HG02885 (cell line): ENCODE measurements at regions not wholly inside any gene's neighbourhood (a gene's known extent, or its start where the extent isn't known, plus 50 kb on each side); places are given as distances from the start of the nearest gene placed in this dataset.

Experiments used
- ATAC-seq: cut with Tn5 transposase; IDR thresholded peaks from one replicate; pipeline ENCODE4 v1.9.1; 2021; ENCODE audit warnings: mild to moderate bottlenecking; ENCODE audit not compliant: unreplicated experiment, poor library complexity

DNA sequence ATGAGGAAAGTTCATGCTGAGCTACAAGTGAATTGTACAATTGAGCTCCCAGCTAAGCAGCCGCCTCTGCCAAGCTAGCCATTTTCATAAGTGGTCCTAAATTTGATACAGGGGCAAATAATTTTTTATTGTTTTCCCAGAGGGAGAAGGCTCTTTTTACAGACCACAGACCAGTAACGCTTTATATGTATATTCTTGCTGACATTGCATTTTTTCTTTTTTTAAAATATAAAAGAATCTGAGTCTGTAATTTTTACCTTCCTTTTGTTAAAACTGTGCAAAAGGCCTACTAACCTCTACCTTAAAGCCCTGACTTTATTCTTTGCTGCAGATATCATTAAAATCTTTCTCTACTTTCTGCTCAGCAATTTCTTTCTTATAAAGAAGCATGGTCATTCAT is 501.2 kb upstream of the INTU start:
- ATAC-seq = no peak

DNA sequence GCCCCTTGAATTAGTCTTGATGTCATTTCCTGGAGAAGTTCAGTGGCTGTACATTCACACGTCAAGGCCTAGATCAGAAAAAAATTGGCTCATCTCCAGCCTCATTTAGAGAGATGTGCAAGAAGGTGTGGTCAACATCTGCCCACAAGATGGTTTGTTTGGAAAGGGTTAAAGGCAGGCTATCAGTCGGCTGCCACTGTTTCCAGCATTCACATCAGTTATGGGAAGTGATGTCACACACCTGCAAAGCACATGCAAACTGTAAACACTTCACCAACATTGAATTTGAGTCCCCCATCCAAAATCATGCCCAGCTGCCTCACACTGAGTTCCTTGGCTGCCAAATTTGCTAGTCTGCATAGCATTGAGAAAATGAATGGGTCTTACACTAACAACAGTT is 498.3 kb upstream of the INTU start:
- no peak for ATAC-seq

DNA sequence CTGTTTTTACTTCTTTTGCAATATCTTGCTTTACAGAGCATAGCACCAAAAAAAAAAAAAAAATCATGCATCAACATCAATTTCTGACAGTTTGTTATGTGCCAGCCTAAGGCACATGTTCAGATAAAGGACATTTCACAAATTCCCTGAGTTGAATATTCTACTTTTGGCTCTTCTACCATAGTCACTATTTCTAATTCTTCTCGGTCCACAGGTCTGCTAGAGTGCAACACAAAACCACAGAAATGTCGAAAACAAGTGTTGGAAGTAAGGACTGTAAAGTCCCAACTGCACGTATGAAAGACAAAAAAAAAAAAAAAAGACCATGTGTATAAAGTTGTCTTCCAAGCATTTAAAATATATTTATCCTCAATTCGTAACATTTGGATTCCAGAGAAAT is 494.2 kb upstream of the INTU start:
- ATAC-seq = no peak

DNA sequence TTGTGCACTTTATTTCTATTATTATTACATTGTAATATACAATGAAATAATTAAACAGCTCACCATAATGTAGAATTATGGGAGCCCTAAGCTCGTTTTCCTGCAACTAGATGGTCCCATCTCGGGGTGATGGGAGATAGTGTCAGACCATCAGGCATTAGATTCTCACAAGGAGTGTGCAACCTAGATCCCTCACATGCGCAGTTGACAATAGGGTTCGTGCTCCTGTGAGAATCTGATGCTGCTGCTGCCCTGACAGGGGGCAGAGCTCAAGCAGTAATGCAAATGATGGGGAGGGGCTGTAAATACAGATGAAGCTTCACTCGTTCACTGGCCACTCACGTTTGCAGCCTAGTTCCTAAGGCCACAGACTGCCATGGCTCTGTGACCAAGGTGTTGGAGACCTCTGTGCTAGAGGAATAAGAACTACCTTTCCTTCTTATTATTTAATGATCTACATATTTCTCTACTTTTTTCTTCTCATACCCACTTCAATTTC is 492.9 kb upstream of the INTU start:
- no peak for ATAC-seq

DNA sequence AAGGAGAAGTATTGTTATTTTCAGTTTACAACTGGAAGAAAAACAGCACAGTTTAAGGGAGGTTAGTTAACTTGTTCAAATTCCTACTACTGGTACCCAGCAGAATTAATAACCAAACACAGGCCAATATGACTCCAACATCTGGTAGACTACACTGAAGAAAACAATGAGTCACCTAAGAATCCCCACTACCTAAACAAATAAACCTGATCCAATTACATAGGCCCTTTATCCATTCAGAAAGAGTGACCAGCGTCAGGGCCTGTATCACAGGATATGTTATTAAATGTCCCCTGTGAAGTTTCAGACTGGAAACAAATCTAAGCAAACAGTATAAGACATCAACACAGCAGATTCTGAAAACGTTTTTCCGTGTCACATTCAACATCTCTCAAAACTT is 492.5 kb upstream of the INTU start:
- no peak for ATAC-seq

DNA sequence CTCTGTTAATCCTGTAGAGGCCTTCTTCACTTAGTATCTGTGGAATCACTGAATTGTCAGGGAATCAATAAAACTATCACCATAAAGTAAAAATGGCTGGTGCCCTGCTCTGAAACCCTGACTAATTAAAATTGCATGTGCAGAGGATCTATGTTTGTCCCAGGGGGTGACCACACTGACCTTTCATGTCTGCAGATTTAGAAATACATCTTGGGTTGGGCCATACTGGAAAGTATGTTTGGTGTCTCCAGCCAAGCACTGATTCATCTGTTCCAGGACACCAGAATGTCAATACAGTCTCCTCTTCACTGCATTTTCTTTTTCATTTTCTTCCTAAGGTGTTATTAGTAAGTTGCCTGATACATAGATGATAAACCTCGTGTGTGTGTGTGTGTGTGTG is 490.9 kb upstream of the INTU start:
- ATAC-seq = no peak

DNA sequence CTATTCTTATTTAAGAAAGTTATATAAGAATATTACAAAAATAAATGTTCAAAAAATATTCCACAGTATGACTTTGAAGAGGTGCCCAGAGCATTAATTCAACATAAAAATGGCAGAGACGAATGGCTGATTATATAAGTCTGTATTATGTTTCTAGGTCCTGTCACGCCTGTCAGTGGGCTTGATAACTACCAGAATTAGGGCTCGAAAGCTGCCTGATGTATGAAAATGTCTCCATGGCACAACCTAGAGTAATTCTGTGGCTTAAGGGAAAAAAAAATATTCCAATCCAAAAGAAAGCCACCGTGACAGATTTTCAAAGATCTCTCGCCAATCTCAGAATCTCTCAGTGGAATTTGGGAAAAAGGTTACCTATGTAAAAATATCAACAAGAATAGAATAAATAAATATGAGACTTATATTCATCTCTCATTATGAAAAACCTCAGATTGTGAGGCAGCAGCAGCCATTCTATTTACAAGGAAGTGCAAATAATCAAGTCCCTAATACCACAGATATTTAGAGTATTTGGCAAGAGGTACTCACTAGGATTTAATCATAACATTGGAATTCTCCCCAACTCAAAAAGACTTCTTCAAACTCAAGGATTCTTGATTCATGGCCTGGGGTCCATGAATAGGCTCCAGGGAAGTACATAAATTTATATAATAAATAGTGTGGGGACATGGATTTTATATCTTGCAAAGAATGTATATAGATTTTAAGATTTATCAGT is 489.1 kb upstream of the INTU start:
- ATAC-seq = no peak

DNA sequence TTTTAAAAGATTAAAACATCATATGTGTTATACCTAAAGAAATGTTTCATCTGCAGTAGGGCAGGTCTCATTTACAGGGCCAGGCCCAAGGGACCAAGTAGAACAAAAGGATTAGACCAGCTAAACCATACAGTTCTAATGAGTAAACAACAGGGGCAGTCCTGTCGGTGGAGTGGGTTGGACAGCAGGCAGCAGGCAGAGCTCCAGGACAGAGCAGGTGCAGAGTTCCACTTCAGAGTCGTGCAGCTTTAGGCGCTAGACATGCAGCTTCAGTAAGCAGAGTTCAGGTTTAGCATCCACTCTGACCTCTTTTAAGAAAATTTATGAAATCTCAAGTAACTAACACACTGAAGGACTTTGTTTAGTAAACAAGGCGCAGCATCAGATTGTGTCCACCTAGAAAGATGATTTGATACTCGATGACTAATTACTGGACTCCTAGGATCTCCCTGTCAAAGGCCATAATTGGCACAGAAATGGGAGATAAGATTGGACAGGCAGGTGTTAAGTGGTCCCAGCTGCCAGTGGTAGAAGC is 487.7 kb upstream of the INTU start:
- no peak for ATAC-seq

DNA sequence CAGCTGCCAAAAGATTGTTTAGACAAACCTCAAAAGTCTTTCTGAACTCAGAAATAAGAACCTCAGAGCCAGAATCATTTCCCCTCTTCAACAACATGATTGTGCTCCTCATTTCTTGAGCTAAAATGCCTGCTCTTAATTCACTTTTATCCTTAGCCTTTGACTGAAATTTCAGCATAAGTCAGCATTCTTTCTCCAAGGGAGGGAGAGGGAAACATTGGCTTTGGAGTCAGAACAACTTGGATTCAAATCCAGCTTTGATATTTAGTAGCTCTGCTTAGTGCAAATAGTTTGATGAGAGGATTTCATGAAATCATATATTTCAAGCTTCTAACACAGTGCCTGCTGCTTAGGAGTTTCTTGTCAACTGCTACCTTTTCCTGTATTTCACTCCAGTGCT is 484.6 kb upstream of the INTU start:
- no peak for ATAC-seq

DNA sequence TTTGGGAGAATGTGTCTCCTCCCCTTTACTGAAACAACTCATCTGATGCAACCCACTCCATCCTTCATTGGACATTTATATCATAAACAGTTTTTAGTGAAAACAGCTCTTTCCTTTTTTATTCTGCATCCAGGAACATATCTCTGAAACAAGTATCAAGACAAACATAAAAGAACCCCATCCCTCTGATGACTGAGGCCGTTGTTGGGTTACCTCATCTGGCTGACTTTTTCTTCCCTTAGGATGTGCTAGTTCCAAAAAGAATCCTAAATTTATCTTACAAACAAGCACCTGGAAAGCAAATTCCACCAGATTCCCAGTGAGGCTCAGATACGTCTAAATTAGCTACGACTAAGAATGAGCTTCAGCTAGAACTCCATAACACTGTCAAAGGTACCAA is 483.7 kb upstream of the INTU start:
- no peak for ATAC-seq

DNA sequence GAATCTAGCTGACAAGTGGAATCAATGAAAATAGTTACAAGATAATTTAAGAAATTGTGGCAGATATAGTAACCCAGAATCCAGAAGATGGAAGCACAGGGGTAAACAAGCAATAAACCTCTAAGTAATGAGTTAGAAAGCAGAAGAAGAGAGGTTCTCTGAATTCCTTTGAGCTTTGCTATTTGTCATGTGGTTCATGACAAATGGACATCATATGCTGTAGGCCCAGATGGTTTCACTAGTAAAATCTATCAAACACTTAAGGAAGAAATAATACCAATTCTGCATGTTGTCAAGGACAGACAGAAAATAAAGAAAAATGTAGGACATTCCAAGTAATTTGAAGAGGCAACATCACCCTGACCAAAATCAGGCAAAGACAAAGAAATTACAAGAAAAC is 480.8 kb upstream of the INTU start:
- no peak for ATAC-seq

DNA sequence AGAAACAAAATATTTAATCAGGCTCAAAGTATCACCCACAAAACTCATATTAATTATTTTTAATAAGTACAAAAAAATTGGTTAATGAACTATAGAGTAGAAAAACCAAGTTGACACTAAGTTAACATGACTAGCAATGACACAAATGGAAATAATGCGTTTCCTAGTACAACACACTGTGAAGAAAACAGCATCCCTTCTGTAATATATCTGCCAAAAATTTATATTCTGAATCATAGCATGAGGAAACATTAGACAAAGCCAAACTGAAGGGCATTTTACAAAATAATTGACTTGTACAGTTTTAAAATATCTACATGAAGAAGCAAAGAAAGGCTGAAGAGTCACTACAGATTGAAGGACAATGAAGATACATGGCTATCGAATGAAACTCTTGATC is 477.6 kb upstream of the INTU start:
- ATAC-seq = no peak

DNA sequence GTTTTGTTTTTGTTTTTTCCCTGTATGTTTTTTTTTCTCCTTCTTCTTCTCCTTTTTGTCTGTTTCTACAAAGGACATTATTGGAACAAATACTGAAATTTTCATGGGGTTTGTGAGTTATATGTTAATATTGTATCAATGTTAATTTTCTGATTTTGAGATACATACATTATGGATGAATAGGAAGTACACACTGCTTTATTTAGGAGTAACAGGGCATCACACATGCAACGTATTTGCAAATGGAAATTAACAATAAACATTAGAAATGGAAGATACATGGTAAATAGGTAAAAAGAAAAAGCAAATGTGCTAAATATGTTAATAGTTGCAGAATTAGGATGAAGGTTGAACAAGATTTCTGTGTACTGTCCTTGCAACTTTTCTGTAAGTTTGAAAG is 477.2 kb upstream of the INTU start:
- no peak for ATAC-seq

DNA sequence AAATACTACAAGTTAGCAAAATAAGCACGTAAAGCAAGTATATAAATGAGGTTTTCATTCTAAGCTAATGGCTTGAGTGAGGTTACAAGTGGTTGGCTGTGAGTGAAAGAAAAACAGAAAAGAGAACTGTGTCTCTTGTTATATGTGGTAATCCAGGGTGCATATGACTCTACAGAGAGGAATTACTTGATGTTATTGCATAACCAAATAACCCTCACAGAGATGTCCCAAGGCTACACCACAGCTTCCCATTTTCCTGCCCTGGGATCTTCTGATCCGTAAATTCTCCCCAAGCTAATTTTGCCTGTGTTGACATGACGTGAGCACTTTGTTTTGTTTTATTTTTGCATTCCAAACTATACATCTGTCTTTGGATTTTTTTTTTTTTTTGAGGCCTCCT is 470.0 kb upstream of the INTU start:
- no peak for ATAC-seq

DNA sequence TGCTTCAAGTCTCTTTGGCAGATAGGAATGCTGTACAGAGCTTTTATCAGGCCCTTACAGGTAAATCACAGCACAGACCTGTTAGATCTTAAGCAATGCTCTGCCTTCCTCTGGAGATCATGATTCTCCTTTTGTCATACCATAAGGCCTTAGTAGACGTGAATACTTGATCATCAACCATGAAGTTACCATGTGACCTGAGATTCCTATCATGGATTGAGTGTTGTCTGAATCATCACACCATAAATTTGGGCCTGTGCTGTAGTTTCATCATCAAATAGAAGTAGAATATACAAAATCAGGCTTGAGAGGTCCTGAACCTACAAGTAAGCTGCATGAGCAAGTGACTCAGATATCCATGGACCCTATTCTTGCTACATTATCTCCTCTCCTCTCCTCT is 466.8 kb upstream of the INTU start:
- no peak for ATAC-seq

DNA sequence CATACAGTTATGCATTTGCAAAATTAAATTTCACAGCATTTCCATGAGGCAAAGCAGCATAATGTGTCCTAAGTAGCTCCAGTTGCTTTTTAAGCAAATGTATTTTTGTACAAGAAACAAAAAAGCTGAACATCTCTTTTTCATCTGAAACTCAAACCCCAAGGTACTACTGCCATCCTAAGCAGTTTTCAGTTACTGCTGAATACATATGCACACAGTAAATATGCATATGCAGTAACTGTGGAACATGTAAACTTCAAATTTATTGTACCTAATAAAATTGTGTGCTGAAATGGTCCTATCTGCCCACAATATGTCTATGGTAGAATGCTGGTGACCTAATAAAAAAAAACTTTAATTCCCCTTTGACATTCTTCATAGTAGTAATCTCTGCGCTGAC is 458.6 kb upstream of the INTU start:
- ATAC-seq = no peak

DNA sequence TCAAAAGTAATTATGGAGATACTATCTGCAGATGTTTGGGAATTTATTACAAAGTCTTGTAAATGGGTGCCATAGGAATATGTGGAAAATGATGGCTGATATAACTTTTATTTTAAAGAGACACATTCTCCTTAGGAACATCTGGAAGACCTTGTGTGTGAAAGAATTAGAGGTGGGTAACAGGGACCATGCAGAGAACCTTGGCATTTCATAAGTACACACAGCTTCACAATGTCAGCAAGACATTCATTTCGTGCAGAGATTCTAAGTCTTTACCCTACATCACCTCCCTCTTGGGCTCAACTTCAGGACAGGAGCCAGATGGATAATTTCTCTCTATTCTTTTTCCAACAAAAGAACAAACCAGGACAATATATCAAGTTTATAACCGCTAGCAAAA is 458.1 kb upstream of the INTU start:
- ATAC-seq = no peak

DNA sequence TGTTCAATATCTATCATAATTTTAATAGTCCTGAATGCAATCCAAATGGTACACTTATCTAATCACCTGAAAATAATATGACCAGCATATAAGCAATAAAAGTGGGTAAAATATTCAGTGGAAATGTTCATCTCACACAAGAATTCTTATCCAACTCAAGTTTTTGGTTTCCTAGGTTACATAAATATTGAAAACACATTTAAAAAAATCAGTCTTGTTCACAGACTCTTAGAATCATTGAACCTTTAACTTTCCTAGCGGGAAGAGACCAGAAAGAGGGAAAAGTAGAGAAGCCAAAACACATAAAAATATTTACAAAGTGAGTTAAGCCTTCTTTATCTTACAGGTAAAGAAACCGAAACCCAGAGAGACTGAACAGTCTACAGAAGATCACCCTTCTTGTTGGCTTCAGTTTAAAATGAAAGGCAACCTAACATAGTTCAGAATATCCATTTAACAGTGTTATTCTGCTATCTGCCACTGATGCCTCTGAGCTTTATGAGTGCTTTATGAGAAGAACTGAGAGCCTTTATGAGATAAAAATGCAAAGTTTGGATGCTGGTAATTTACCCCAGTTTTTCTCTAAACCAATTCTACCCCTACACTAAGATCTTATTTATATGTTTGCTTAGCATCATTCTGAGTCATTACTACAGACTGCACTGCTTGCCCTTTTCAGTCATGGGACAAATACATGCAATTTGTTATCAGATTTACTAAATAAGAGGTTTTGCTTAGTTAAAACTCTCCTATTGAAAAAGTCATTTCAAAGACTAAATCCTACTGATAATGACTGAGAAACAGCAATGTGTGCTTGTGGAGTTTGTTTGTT is 453.3 kb upstream of the INTU start:
- no peak for ATAC-seq

DNA sequence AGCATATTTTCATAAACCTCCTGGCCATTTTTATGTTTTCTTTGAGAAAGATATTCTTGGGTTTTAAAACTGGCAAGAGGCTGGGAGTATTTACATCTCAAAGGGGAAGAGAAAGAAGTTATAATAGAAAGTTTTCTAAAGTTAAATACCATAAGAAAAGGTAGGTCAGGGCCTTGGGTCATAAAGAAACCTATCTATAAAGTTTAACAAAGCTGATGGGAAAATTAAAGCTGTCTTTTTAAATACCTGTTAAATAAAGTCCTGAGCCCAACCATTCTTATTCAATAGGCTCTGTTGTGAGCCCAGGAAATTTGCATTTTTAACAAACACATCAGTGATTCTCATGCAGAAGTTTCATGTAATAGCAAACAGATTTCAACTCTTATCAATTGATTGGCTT is 451.8 kb upstream of the INTU start:
- ATAC-seq = no peak

DNA sequence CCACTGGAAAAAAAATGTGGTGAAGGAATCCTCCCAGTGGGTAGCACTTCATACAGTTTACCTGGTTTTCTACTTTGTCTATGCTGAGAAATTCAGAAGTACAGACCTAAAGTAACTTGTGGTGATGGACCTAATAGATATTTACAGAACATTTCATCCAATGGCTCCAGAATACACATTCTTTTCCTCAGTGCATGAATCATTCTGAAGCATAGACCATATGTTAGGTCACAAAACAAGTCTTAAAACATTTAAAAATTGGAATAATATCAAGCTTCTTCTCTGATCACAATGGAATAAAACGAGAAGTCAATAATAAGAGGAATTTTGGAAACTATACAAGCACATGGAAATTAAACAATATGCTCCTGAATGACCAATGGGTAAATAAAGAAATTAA is 450.1 kb upstream of the INTU start:
- ATAC-seq = no peak

DNA sequence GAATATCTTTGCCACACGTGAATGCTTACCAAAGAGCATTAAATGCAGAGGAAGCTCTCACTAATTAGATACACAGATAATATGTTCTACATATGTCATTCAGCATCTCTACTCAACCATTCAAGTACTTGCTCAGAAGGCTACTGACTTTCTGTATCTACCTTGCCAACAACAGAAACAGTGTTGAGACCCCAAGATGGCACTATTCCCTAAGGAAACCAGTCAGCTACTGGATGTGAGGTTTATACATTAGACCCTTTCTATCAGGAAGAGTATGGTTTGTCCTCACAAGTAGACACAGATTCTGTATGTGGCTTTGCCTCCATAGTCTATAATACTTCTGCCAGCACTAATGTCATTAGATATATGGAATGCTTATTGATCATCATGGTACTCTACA is 443.9 kb upstream of the INTU start:
- no peak for ATAC-seq

DNA sequence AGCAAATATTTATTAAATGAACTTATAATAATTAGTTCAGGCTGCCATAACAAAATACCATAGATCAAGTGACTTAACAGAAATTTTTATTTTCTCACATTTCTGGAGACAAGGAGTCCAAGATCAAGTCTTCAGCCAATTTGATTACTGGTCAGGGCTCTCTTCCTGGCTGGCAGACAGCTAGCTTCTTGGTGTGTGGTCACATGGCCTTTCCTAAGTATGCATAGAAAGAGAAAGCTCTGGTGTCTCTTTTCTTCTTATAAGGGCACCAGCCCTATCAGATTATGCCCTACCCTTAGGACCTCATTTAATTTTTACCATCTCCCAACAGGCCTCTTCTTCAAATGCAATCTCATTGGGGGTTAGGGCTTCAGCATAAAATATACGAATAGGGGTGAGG is 438.5 kb upstream of the INTU start:
- no peak for ATAC-seq
